Endothelial cell (in vitro differentiated cells): ENCODE measurements at regions not wholly inside any gene's neighbourhood (a gene's known extent, or its start where the extent isn't known, plus 50 kb on each side); places are given as distances from the start of the nearest gene placed in this dataset.
"Not testable (repeated sequence)": the region's sequence is repeated elsewhere in the genome, so short reads cannot be mapped to it uniquely, and the experiment has no call there.

Source experiments
- DNase-seq: peaks from one replicate; pipeline ENCODE4 v3.0.0; 2021; ENCODE audit warnings: low spot score
- H3K27ac Mint-ChIP-seq: one replicate; pipeline ENCODE4 v1.8.0; 2021; ENCODE audit warnings: mixed read lengths, inconsistent platforms; ENCODE audit not compliant: unreplicated experiment
- H3K27me3 Mint-ChIP-seq: one replicate; pipeline ENCODE4 v1.8.0; 2021; ENCODE audit warnings: mild to moderate bottlenecking, moderate library complexity, mixed read lengths, inconsistent platforms; ENCODE audit not compliant: unreplicated experiment
- H3K36me3 Mint-ChIP-seq: one replicate; pipeline ENCODE4 v1.8.0; 2021; ENCODE audit warnings: mild to moderate bottlenecking, low read depth, mixed read lengths, inconsistent platforms; ENCODE audit not compliant: unreplicated experiment
- H3K4me1 Mint-ChIP-seq: one replicate; pipeline ENCODE4 v1.8.0; 2021; ENCODE audit warnings: mild to moderate bottlenecking, mixed read lengths, inconsistent platforms; ENCODE audit not compliant: unreplicated experiment
- H3K4me3 Mint-ChIP-seq: one replicate; pipeline ENCODE4 v1.8.0; 2021; ENCODE audit warnings: mild to moderate bottlenecking, mixed read lengths, inconsistent platforms; ENCODE audit not compliant: unreplicated experiment
- H3K9me3 Mint-ChIP-seq: one replicate; pipeline ENCODE4 v1.8.0; 2021; ENCODE audit warnings: mixed read lengths, inconsistent platforms; ENCODE audit not compliant: unreplicated experiment
- CTCF ChIP-seq: fragments of 200-600 bp; sonication (generic); IDR thresholded peaks from one replicate; pipeline ENCODE4 v1.5.0; 2021; ENCODE audit warnings: antibody characterized with exemption; ENCODE audit not compliant: unreplicated experiment

GRCh38 chr6:138671351-138671750, 102.2 kb upstream of the CCDC28A start:
- no peak for DNase-seq
- Mint-ChIP-seq H3K27me3 (no peaks in the 10 kb centered on the region), H3K27ac (no peak overlapping the region), H3K4me1 (peaks cover 11% of the 10 kb centered on the region), H3K4me3 (no peak overlapping the region), H3K36me3 (peaks cover 4% of the 10 kb centered on the region), H3K9me3 (no peaks in the 10 kb centered on the region)
- TF ChIP-seq CTCF, result no peak

DNA sequence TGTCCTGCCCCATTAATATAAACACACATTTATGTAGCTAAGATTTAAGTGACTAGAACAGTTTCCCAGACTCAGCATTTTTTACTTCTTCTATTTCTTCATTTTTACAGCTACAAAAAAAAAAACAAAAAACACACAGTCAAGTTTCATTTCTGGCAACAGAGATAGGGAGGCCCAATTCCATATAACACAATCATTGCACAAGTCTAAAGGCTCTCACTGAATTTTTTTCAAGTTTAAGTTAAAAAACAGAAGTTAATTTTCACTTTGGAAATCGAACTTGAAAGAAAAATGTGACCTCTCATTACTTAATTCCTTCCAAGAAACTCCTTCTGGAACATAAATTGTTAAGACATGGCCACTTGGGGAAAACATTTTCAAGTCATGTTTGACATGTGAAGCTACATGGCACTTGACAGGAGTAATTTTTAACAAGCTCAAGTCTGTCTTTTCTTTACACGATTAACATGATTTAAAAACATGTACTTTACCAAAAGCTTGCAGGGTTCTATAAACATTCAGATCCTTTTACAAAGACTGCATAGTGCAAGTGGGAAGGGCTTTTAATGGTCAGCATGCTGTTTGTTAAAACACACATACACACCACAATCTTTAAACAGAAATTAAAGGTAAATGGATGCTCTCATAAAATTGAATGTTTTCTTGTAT, 100.1 kb upstream of the CCDC28A start:
- Mint-ChIP-seq H3K9me3 (no peaks in the 10 kb centered on the region), H3K27me3 (no peaks in the 10 kb centered on the region), H3K4me1 (peaks cover 11% of the 10 kb centered on the region), H3K36me3 (peaks cover 4% of the 10 kb centered on the region), H3K4me3 (no peak overlapping the region), H3K27ac (no peak overlapping the region)
- no peak for TF ChIP-seq CTCF
- no peak for DNase-seq

DNA sequence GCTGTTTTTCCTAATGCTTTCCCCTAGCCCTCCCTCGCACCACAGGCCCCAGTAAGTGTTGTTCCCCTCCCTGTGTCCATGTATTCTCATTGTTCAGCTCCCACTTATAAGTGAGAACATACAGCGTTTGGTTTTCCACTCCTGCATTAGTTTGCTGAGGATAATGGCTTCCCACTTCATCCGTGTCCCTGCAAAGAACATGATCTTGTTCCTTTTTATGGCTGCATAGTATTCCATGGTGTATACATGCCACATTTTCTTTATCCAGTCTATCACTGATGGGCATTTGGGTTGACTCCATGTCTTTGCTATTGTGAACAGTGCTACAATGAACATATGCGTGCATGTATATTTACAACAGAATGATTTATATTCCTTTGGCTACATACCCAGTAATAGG, 99.1 kb upstream of the CCDC28A start:
- not testable (repeated sequence) for H3K4me3 Mint-ChIP-seq, H3K4me1 Mint-ChIP-seq, H3K36me3 Mint-ChIP-seq, H3K27me3 Mint-ChIP-seq, H3K9me3 Mint-ChIP-seq, DNase-seq, H3K27ac Mint-ChIP-seq

- H3K27ac Mint-ChIP-seq, result no peak overlapping the region
Measured at GRCh38 chr6:138677538-138677937, 96.0 kb upstream of the CCDC28A start.

GRCh38 chr6:138678168-138678567, 95.4 kb upstream of the CCDC28A start:
- H3K4me1 Mint-ChIP-seq, result peaks cover 26% of the 10 kb centered on the region
- no peak overlapping the region for H3K4me3 Mint-ChIP-seq

More at GRCh38 chr6:138677538-138677937, 96.0 kb upstream of the CCDC28A start:
- Mint-ChIP-seq H3K27me3 (no peaks in the 10 kb centered on the region), H3K4me1 (peaks cover 21% of the 10 kb centered on the region), H3K4me3 (no peak overlapping the region), H3K36me3 (no peaks in the 10 kb centered on the region), H3K9me3 (no peaks in the 10 kb centered on the region)
- TF ChIP-seq CTCF, result no peak
- DNase-seq, result no peak

More at GRCh38 chr6:138678168-138678567, 95.4 kb upstream of the CCDC28A start:
- no peak for TF ChIP-seq CTCF
- DNase-seq, result no peak
- Mint-ChIP-seq H3K27ac (no peak overlapping the region), H3K36me3 (no peaks in the 10 kb centered on the region), H3K27me3 (no peaks in the 10 kb centered on the region), H3K9me3 (no peaks in the 10 kb centered on the region)
